Ectodermal cell (in vitro differentiated cells): ENCODE measurements at regions not wholly inside any gene's neighbourhood (a gene's known extent, or its start where the extent isn't known, plus 50 kb on each side); places are given as distances from the start of the nearest gene placed in this dataset.

Source experiments
- H3K27ac ChIP-seq: 2 replicates; pipeline ENCODE4 v1.7.0; 2013; ENCODE audit warnings: mild to moderate bottlenecking, low read depth, low read length; ENCODE audit not compliant: insufficient read depth, poor library complexity, severe bottlenecking
- H3K27me3 ChIP-seq: 2 replicates; pipeline ENCODE4 v1.7.0; 2013; ENCODE audit warnings: mild to moderate bottlenecking, low read length; ENCODE audit not compliant: insufficient read depth, control insufficient read depth, poor library complexity, severe bottlenecking
- H3K36me3 ChIP-seq: one replicate; pipeline ENCODE4 v1.7.0; 2013; ENCODE audit warnings: low read length; ENCODE audit not compliant: control insufficient read depth, insufficient read depth
- H3K4me1 ChIP-seq: one replicate; pipeline ENCODE4 v1.7.0; 2013; ENCODE audit warnings: low read length; ENCODE audit not compliant: control insufficient read depth, insufficient read depth
- H3K4me3 ChIP-seq: 2 replicates; pipeline ENCODE4 v1.7.0; 2013; ENCODE audit warnings: low read depth, low read length, control low read depth; ENCODE audit not compliant: insufficient read depth
- H3K9me3 ChIP-seq: 2 replicates; pipeline ENCODE4 v1.7.0; 2013; ENCODE audit warnings: mild to moderate bottlenecking, low read length, moderate library complexity; ENCODE audit not compliant: control insufficient read depth
- WGBS, 2 experiments: methylation state at CpG; one replicate each; pipeline ENCODE4 v1.1.7; 2013; ENCODE audit warnings: missing lambda C conversion rate in 2 of 2; 5-methylcytosine and 5-hydroxymethylcytosine counted together

- WGBS, 2 experiments, result 90 to 92% methylated on average over 2 of the region's 2 CpGs
- H3K9me3 ChIP-seq, result no peaks in the 10 kb centered on the region
- no peaks in the 10 kb centered on the region for H3K27me3 ChIP-seq
- no peaks in the 10 kb centered on the region for H3K36me3 ChIP-seq
- no peaks in the 10 kb centered on the region for H3K4me1 ChIP-seq
- no peak overlapping the region for H3K27ac ChIP-seq
- no peak overlapping the region for H3K4me3 ChIP-seq
These were observed 322.0 kb upstream of the ZNF32 start for GRCh38 chr10:43970717-43971116.

- Histone ChIP-seq H3K4me1 (no peaks in the 10 kb centered on the region), H3K4me3 (no peak overlapping the region), H3K9me3 (no peaks in the 10 kb centered on the region), H3K27me3 (no peaks in the 10 kb centered on the region), H3K27ac (no peak overlapping the region), H3K36me3 (no peaks in the 10 kb centered on the region)
- 89 to 95% methylated on average over 6 of the region's 6 CpGs for WGBS, 2 experiments
These were observed 321.5 kb upstream of the ZNF32 start for GRCh38 chr10:43970018-43970698.

- H3K4me1 ChIP-seq, result no peaks in the 10 kb centered on the region
- no peaks in the 10 kb centered on the region for H3K9me3 ChIP-seq
- no peaks in the 10 kb centered on the region for H3K36me3 ChIP-seq
- no peaks in the 10 kb centered on the region for H3K27me3 ChIP-seq
- no peak overlapping the region for H3K4me3 ChIP-seq
- WGBS, 2 experiments, result 90 to 94% methylated on average over 9 of the region's 9 CpGs
- no peak overlapping the region for H3K27ac ChIP-seq
These were observed 320.8 kb upstream of the ZNF32 start for GRCh38 chr10:43969506-43969905.

- H3K4me1 ChIP-seq, result no peaks in the 10 kb centered on the region
- H3K9me3 ChIP-seq, result no peaks in the 10 kb centered on the region
- H3K27me3 ChIP-seq, result no peaks in the 10 kb centered on the region
- no peak overlapping the region for H3K27ac ChIP-seq
- H3K4me3 ChIP-seq, result no peak overlapping the region
- no peaks in the 10 kb centered on the region for H3K36me3 ChIP-seq
- WGBS, 2 experiments, result 86 to 88% methylated on average over 14 of the region's 14 CpGs
These were observed 320.3 kb upstream of the ZNF32 start for GRCh38 chr10:43968961-43969360.

- WGBS, 2 experiments, result 100% methylated on average over 1 of the region's 1 CpG; no CpG with 5 or more reads in 1 of the 2 experiments
These were observed 319.4 kb upstream of the ZNF32 start for GRCh38 chr10:43968076-43968475.

GRCh38 chr10:43966571-43966965, 317.9 kb upstream of the ZNF32 start:
- Histone ChIP-seq H3K27ac (no peak overlapping the region), H3K9me3 (no peaks in the 10 kb centered on the region), H3K4me3 (no peak overlapping the region), H3K36me3 (no peaks in the 10 kb centered on the region), H3K4me1 (no peaks in the 10 kb centered on the region), H3K27me3 (no peaks in the 10 kb centered on the region)
- WGBS, 2 experiments, result 93 to 96% methylated on average over 3 of the region's 3 CpGs

More at GRCh38 chr10:43968076-43968475, 319.4 kb upstream of the ZNF32 start:
- Histone ChIP-seq H3K4me3 (no peak overlapping the region), H3K27me3 (no peaks in the 10 kb centered on the region), H3K27ac (no peak overlapping the region), H3K4me1 (no peaks in the 10 kb centered on the region), H3K9me3 (no peaks in the 10 kb centered on the region), H3K36me3 (no peaks in the 10 kb centered on the region)

- H3K4me3 ChIP-seq, result no peak overlapping the region
- H3K27me3 ChIP-seq, result no peaks in the 10 kb centered on the region
- H3K4me1 ChIP-seq, result no peaks in the 10 kb centered on the region
- H3K36me3 ChIP-seq, result no peaks in the 10 kb centered on the region
- H3K9me3 ChIP-seq, result no peaks in the 10 kb centered on the region
- 93 to 94% methylated on average over 7 of the region's 7 CpGs for WGBS, 2 experiments
- no peak overlapping the region for H3K27ac ChIP-seq
These were observed 317.4 kb upstream of the ZNF32 start for GRCh38 chr10:43965918-43966570.

- 94 to 95% methylated on average over 12 to 14 of the region's 14 CpGs for WGBS, 2 experiments
- Histone ChIP-seq H3K9me3 (no peaks in the 10 kb centered on the region), H3K36me3 (no peaks in the 10 kb centered on the region), H3K4me1 (no peaks in the 10 kb centered on the region), H3K4me3 (no peak overlapping the region), H3K27me3 (no peaks in the 10 kb centered on the region), H3K27ac (no peak overlapping the region)
These were observed 316.6 kb upstream of the ZNF32 start for GRCh38 chr10:43965033-43965917.

- WGBS, 2 experiments, result 97 to 98% methylated on average over 5 of the region's 5 CpGs
These were observed 315.8 kb upstream of the ZNF32 start for GRCh38 chr10:43964486-43964885.

More at GRCh38 chr10:43964486-43964885, 315.8 kb upstream of the ZNF32 start:
- Histone ChIP-seq H3K27ac (no peak overlapping the region), H3K36me3 (no peaks in the 10 kb centered on the region), H3K27me3 (no peaks in the 10 kb centered on the region), H3K4me3 (no peak overlapping the region), H3K9me3 (no peaks in the 10 kb centered on the region), H3K4me1 (no peaks in the 10 kb centered on the region)
